ENCODE measurements at regions not wholly inside any gene's neighbourhood (a gene's known extent, or its start where the extent isn't known, plus 50 kb on each side); places are given as distances from the start of the nearest gene placed in this dataset.

- no peak for TF ChIP-seq EMX1 (CRISPR knock-in tag; IDR thresholded peaks at IDR 0.05)
- TF ChIP-seq USF2 (CRISPR knock-in tag; IDR thresholded peaks at IDR 0.05), result no peak
- TF ChIP-seq, protein P1, sequence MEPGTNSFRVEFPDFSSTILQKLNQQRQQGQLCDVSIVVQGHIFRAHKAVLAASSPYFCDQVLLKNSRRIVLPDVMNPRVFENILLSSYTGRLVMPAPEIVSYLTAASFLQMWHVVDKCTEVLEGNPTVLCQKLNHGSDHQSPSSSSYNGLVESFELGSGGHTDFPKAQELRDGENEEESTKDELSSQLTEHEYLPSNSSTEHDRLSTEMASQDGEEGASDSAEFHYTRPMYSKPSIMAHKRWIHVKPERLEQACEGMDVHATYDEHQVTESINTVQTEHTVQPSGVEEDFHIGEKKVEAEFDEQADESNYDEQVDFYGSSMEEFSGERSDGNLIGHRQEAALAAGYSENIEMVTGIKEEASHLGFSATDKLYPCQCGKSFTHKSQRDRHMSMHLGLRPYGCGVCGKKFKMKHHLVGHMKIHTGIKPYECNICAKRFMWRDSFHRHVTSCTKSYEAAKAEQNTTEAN (CRISPR knock-in tag; IDR thresholded peaks at IDR 0.05), result no peak
- no peak for TF ChIP-seq TEAD1 (CRISPR knock-in tag; IDR thresholded peaks at IDR 0.05)
- TF ChIP-seq, protein P2, sequence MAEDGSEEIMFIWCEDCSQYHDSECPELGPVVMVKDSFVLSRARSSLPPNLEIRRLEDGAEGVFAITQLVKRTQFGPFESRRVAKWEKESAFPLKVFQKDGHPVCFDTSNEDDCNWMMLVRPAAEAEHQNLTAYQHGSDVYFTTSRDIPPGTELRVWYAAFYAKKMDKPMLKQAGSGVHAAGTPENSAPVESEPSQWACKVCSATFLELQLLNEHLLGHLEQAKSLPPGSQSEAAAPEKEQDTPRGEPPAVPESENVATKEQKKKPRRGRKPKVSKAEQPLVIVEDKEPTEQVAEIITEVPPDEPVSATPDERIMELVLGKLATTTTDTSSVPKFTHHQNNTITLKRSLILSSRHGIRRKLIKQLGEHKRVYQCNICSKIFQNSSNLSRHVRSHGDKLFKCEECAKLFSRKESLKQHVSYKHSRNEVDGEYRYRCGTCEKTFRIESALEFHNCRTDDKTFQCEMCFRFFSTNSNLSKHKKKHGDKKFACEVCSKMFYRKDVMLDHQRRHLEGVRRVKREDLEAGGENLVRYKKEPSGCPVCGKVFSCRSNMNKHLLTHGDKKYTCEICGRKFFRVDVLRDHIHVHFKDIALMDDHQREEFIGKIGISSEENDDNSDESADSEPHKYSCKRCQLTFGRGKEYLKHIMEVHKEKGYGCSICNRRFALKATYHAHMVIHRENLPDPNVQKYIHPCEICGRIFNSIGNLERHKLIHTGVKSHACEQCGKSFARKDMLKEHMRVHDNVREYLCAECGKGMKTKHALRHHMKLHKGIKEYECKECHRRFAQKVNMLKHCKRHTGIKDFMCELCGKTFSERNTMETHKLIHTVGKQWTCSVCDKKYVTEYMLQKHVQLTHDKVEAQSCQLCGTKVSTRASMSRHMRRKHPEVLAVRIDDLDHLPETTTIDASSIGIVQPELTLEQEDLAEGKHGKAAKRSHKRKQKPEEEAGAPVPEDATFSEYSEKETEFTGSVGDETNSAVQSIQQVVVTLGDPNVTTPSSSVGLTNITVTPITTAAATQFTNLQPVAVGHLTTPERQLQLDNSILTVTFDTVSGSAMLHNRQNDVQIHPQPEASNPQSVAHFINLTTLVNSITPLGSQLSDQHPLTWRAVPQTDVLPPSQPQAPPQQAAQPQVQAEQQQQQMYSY (CRISPR knock-in tag; IDR thresholded peaks at IDR 0.05), result no peak
- no peak for TF ChIP-seq ATF1 (CRISPR knock-in tag; IDR thresholded peaks at IDR 0.05)
- no peak for TF ChIP-seq TCF7 (CRISPR knock-in tag; IDR thresholded peaks at IDR 0.05; ENCODE audit: low read depth)
- ChIA-PET POLR2A (no interaction called here), CTCF (no interaction called here)
- Mint-ChIP-seq H3K27ac (no peak overlapping the region), H3K4me3 (no peak overlapping the region), H3K9me3 (no peaks in the 10 kb centered on the region), H3K4me1 (peaks cover 12% of the 10 kb centered on the region), H3K36me3 (no peaks in the 10 kb centered on the region), H3K27me3 (ENCODE audit: low read depth) (no peaks in the 10 kb centered on the region)
- DNase-seq (ENCODE audit: low spot score), result no peak
- ATAC-seq, result no peak
Observed at GRCh38 chr13:107742544-107742943, 472.8 kb downstream of the LIG4 start.

GRCh38 chr13:107738004-107738403, 477.3 kb downstream of the LIG4 start:
- H3K27ac Mint-ChIP-seq, result no peak overlapping the region
- no peak for ATAC-seq
- CTCF ChIA-PET, result no interaction called here
- no peak overlapping the region for H3K4me3 Mint-ChIP-seq
- no peaks in the 10 kb centered on the region for H3K4me1 Mint-ChIP-seq
- no peaks in the 10 kb centered on the region for H3K36me3 Mint-ChIP-seq
- no peaks in the 10 kb centered on the region for H3K9me3 Mint-ChIP-seq
- POLR2A ChIA-PET, result no interaction called here
- DNase-seq (ENCODE audit: low spot score), result no peak
- H3K27me3 Mint-ChIP-seq (ENCODE audit: low read depth), result no peaks in the 10 kb centered on the region
- TF ChIP-seq ZNF416 (CRISPR knock-in tag; IDR thresholded peaks at IDR 0.05) (no peak), ATF3 (CRISPR knock-in tag; conservative IDR thresholded peaks at IDR 0.05) (no peak), JUN (CRISPR knock-in tag; IDR thresholded peaks at IDR 0.05) (no peak), ATF1 (CRISPR knock-in tag; IDR thresholded peaks at IDR 0.05) (no peak), ZBTB21 (CRISPR knock-in tag; IDR thresholded peaks at IDR 0.05; ENCODE audit: borderline replicate concordance) (no peak), CREB1 (CRISPR knock-in tag; IDR thresholded peaks at IDR 0.05) (no peak), ZNF121 (CRISPR knock-in tag; IDR thresholded peaks at IDR 0.05) (no peak), RORB (CRISPR knock-in tag; IDR thresholded peaks at IDR 0.05) (no peak), ZNF281 (CRISPR knock-in tag; IDR thresholded peaks at IDR 0.05) (no peak), USF2 (CRISPR knock-in tag; IDR thresholded peaks at IDR 0.05) (no peak), ZNF396 (CRISPR knock-in tag; IDR thresholded peaks at IDR 0.05; ENCODE audit: borderline replicate concordance) (no peak), SMAD3 (CRISPR knock-in tag; IDR thresholded peaks at IDR 0.05; ENCODE audit: borderline replicate concordance) (no peak), ERG (CRISPR knock-in tag; IDR thresholded peaks at IDR 0.05) (no peak), CREM (CRISPR knock-in tag; IDR thresholded peaks at IDR 0.05) (no peak), ZNF671 (CRISPR knock-in tag; IDR thresholded peaks at IDR 0.05) (no peak), NR2C2 (CRISPR knock-in tag; IDR thresholded peaks at IDR 0.05) (no peak)
- TF ChIP-seq, protein P1 (CRISPR knock-in tag; IDR thresholded peaks at IDR 0.05), result no peak
- TF ChIP-seq, protein P3, sequence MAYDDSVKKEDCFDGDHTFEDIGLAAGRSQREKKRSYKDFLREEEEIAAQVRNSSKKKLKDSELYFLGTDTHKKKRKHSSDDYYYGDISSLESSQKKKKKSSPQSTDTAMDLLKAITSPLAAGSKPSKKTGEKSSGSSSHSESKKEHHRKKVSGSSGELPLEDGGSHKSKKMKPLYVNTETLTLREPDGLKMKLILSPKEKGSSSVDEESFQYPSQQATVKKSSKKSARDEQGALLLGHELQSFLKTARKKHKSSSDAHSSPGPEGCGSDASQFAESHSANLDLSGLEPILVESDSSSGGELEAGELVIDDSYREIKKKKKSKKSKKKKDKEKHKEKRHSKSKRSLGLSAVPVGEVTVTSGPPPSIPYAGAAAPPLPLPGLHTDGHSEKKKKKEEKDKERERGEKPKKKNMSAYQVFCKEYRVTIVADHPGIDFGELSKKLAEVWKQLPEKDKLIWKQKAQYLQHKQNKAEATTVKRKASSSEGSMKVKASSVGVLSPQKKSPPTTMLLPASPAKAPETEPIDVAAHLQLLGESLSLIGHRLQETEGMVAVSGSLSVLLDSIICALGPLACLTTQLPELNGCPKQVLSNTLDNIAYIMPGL (CRISPR knock-in tag; IDR thresholded peaks at IDR 0.05), result no peak
